ENCODE measurements at regions not wholly inside any gene's neighbourhood (a gene's known extent, or its start where the extent isn't known, plus 50 kb on each side); places are given as distances from the start of the nearest gene placed in this dataset.

- no peak overlapping the region for H3K27ac Mint-ChIP-seq
- no peak overlapping the region for H3K4me3 Mint-ChIP-seq
- H3K4me1 Mint-ChIP-seq: peaks cover 17% of the 10 kb centered on the region
- H3K27me3 Mint-ChIP-seq (ENCODE audit: low read depth): no peaks in the 10 kb centered on the region
- TF ChIP-seq SMAD4 (CRISPR knock-in tag; IDR thresholded peaks at IDR 0.05) (no peak), ETV6 (CRISPR knock-in tag; IDR thresholded peaks at IDR 0.05) (no peak), ATF1 (CRISPR knock-in tag; IDR thresholded peaks at IDR 0.05) (no peak), RELA (CRISPR knock-in tag; IDR thresholded peaks at IDR 0.05; ENCODE audit: borderline replicate concordance) (no peak), PRDM15 (CRISPR knock-in tag; IDR thresholded peaks at IDR 0.05) (no peak), ZNF532 (CRISPR knock-in tag; IDR thresholded peaks at IDR 0.05; ENCODE audit: borderline replicate concordance) (no peak), ZBTB43 (CRISPR knock-in tag; IDR thresholded peaks at IDR 0.05) (no peak), E2F4 (CRISPR knock-in tag; IDR thresholded peaks at IDR 0.05; ENCODE audit: borderline replicate concordance, low read depth) (no peak), MYBL2 (CRISPR knock-in tag; IDR thresholded peaks at IDR 0.05) (no peak), ZNF138 (CRISPR knock-in tag; conservative IDR thresholded peaks at IDR 0.05) (no peak), ZMAT4 (CRISPR knock-in tag; IDR thresholded peaks at IDR 0.05) (no peak), CREB1 (CRISPR knock-in tag; IDR thresholded peaks at IDR 0.05) (no peak), HMGXB4 (CRISPR knock-in tag; IDR thresholded peaks at IDR 0.05) (no peak), ZNF396 (CRISPR knock-in tag; IDR thresholded peaks at IDR 0.05; ENCODE audit: borderline replicate concordance) (no peak), ATF3 (CRISPR knock-in tag; conservative IDR thresholded peaks at IDR 0.05) (no peak), ELF4 (CRISPR knock-in tag; IDR thresholded peaks at IDR 0.05; ENCODE audit: low read depth) (no peak), CDX4 (CRISPR knock-in tag; IDR thresholded peaks at IDR 0.05; ENCODE audit: borderline replicate concordance) (no peak), ZBTB21 (CRISPR knock-in tag; IDR thresholded peaks at IDR 0.05; ENCODE audit: borderline replicate concordance) (no peak)
- H3K9me3 Mint-ChIP-seq: no peaks in the 10 kb centered on the region
- CTCF ChIA-PET: interaction anchor here (1.2 kb wide), 1 partner anchor 15 kb away, joined by 6 read pairs; no protein-coding TSS in a partner anchor
- no peaks in the 10 kb centered on the region for H3K36me3 Mint-ChIP-seq
- ATAC-seq (no peak), DNase-seq (ENCODE audit: low spot score) (no peak)
- POLR2A ChIA-PET: no interaction called here
These were observed 59.0 kb upstream of the KCNMA1 start for GRCh38 chr10:77696584-77696983.

Measured in WTC11 (cell line).